ENCODE measurements at regions not wholly inside any gene's neighbourhood (a gene's known extent, or its start where the extent isn't known, plus 50 kb on each side); places are given as distances from the start of the nearest gene placed in this dataset.

DNA sequence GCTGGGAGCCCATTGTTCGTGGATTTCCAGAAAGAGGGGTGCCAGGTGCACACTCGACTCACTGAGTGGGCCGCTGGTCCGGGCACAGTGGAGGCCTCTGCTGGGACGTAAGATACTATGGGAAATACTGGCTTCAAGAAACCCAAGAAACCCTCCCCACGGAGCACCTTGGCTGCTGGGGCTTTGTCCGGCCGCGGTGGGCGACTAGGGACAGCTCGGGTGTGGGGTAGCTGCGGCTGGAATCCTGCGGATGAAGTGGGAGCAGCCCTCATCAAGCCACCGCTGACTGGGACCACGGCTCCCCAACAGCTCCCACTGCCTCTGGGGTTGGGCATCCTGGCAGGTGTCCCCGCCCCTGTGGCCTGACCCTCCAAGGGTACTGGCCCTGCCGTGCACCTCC lies 69.5 kb upstream of the GATA5 start:
- no peaks in the 10 kb centered on the region for H3K36me3 ChIP-seq
- H3K27me3 ChIP-seq, result peaks cover 3% of the 10 kb centered on the region
- no peak overlapping the region for H3K27ac ChIP-seq
- TF ChIP-seq, protein P1, sequence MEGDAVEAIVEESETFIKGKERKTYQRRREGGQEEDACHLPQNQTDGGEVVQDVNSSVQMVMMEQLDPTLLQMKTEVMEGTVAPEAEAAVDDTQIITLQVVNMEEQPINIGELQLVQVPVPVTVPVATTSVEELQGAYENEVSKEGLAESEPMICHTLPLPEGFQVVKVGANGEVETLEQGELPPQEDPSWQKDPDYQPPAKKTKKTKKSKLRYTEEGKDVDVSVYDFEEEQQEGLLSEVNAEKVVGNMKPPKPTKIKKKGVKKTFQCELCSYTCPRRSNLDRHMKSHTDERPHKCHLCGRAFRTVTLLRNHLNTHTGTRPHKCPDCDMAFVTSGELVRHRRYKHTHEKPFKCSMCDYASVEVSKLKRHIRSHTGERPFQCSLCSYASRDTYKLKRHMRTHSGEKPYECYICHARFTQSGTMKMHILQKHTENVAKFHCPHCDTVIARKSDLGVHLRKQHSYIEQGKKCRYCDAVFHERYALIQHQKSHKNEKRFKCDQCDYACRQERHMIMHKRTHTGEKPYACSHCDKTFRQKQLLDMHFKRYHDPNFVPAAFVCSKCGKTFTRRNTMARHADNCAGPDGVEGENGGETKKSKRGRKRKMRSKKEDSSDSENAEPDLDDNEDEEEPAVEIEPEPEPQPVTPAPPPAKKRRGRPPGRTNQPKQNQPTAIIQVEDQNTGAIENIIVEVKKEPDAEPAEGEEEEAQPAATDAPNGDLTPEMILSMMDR (IDR thresholded peaks at IDR 0.05), result no peak
- no peak for TF ChIP-seq POLR2A (IDR thresholded peaks at IDR 0.05)
- no peaks in the 10 kb centered on the region for H3K9me3 ChIP-seq
- peaks cover 3 to 5% of the 10 kb centered on the region in 2 donors for H3K4me1 ChIP-seq
- no peak overlapping the region for H3K4me3 ChIP-seq (replicated peaks in 1 of 3)
- intact Hi-C loops (cut with DNase I), result no loop called here
- 87 to 89% methylated on average over 11 to 16 of the region's 17 CpGs for WGBS, 2 donors
- DNase-seq, result no peak

GRCh38 chr20:62545901-62546525 lies 70.2 kb upstream of the GATA5 start:
- Histone ChIP-seq H3K4me1 (peaks cover 6 to 12% of the 10 kb centered on the region in 2 donors), H3K27ac (no peak overlapping the region), H3K9me3 (no peaks in the 10 kb centered on the region), H3K27me3 (peaks cover 8% of the 10 kb centered on the region), H3K36me3 (no peaks in the 10 kb centered on the region), H3K4me3 (replicated peaks in 1 of 3) (no peak overlapping the region)
- no peak for TF ChIP-seq POLR2A (IDR thresholded peaks at IDR 0.05)
- TF ChIP-seq, protein P1 (IDR thresholded peaks at IDR 0.05), result no peak
- WGBS, 2 donors, result 79 to 90% methylated on average over 7 to 17 of the region's 22 CpGs
- DNase-seq, result no peak
- intact Hi-C loops (cut with DNase I), result no loop called here

DNA sequence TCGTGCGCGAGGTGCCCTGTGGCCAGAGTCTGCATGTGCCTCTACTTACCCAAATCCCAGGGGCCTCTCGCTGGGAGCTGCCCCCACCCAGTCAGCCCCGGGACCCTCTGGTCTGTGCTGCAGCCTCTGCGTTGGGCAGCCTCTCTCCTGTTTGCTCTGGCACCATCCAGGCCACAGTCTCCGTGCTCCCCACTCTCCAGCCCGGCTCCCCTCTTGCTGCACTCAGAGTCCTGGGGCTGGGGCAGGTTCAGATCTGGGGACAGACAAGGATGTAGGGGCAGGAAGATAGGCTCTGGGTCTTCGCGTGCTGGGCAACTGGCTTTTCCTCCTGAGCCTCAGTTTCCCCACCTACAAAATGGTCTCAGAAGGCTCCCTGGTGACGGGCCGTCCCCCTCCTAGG lies 70.8 kb upstream of the GATA5 start:
- peaks cover 14% of the 10 kb centered on the region for H3K27me3 ChIP-seq
- H3K4me3 ChIP-seq (replicated peaks in 1 of 3), result no peak overlapping the region
- no peak for DNase-seq
- TF ChIP-seq, protein P1 (IDR thresholded peaks at IDR 0.05), result no peak
- TF ChIP-seq POLR2A (IDR thresholded peaks at IDR 0.05), result no peak
- 94% methylated on average over 11 to 12 of the region's 12 CpGs for WGBS, 2 donors
- intact Hi-C loops (cut with DNase I), result no loop called here
- no peaks in the 10 kb centered on the region for H3K9me3 ChIP-seq
- no peak overlapping the region for H3K27ac ChIP-seq
- peaks cover 11 to 18% of the 10 kb centered on the region in 2 donors for H3K4me1 ChIP-seq
- no peaks in the 10 kb centered on the region for H3K36me3 ChIP-seq

DNA sequence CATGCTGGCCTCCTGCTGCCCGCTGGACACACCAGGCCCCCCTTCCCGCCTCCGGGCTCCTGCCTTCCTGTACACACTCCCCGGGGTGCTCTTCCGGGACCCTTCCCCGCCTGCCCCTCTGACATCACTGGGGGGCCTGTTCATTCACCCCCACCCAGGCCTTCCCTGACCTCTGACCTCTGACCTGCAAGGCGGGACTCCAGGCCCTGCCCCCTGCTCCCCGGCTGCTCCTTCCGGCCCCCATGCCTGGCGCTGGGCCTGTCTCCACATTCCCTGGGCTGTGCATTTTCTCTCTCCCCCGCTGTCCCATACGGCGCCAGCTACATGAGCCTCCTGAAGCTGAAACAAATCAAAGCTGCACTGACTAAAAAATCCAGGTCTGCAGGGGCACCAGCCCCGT lies 71.6 kb upstream of the GATA5 start:
- TF ChIP-seq POLR2A (IDR thresholded peaks at IDR 0.05), result no peak
- TF ChIP-seq, protein P1 (IDR thresholded peaks at IDR 0.05), result no peak
- 78 to 88% methylated on average over 11 to 14 of the region's 14 CpGs for WGBS, 2 donors
- peaks cover 11 to 21% of the 10 kb centered on the region in 2 donors for H3K4me1 ChIP-seq
- H3K9me3 ChIP-seq, result no peaks in the 10 kb centered on the region
- H3K27me3 ChIP-seq, result peaks cover 17% of the 10 kb centered on the region
- intact Hi-C loops (cut with DNase I), result no loop called here
- H3K27ac ChIP-seq, result no peak overlapping the region
- H3K4me3 ChIP-seq (replicated peaks in 1 of 3), result no peak overlapping the region
- DNase-seq, result no peak
- H3K36me3 ChIP-seq, result no peaks in the 10 kb centered on the region

GRCh38 chr20:62548471-62548870 lies 72.7 kb upstream of the GATA5 start:
- intact Hi-C loops (cut with DNase I), result no loop called here
- peaks cover 17% of the 10 kb centered on the region for H3K27me3 ChIP-seq
- TF ChIP-seq POLR2A (IDR thresholded peaks at IDR 0.05), result no peak
- TF ChIP-seq, protein P1 (IDR thresholded peaks at IDR 0.05), result no peak
- no peaks in the 10 kb centered on the region for H3K9me3 ChIP-seq
- H3K4me1 ChIP-seq, result peaks cover 11 to 21% of the 10 kb centered on the region in 2 donors
- WGBS, 2 donors, result 67 to 90% methylated on average over 1 to 9 of the region's 10 CpGs
- no peak overlapping the region for H3K27ac ChIP-seq
- H3K4me3 ChIP-seq (replicated peaks in 1 of 3), result no peak overlapping the region
- no peaks in the 10 kb centered on the region for H3K36me3 ChIP-seq
- DNase-seq, result no peak
